ENCODE measurements at regions not wholly inside any gene's neighbourhood (a gene's known extent, or its start where the extent isn't known, plus 50 kb on each side); places are given as distances from the start of the nearest gene placed in this dataset.

DNA sequence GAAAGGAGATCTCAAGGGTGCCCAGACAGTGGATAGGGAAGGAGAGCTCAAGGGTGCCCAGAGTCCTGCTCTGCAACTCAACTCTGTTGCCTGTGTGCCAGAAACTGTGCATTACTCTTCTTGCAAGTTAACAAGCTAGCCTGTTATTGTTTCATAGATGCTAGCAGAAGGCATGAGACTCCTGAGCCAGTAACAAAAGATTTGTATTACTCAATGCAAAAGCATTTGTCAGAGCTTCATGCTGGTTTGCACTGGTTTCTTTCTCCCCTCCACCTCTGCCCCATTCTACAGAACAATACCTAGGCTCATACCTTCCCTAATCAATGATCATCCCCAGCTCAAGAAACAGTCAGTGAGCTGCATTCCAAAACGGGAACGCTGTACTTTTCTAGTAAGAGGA is 124.5 kb upstream of the NEIL3 start:
- H3K4me1 ChIP-seq (ENCODE audit: control insufficient read depth in 1 of 2, insufficient read depth in 2 of 2, low read length in 2 of 2), result no peaks in the 10 kb centered on the region
- WGBS (ENCODE audit: insufficient coverage), result no CpG with 5 or more reads among the region's 2 CpGs
- intact Hi-C loops (cut with micrococcal nuclease), result no loop called here
- no peaks in the 10 kb centered on the region for H3K36me3 Mint-ChIP-seq
- DNase-seq, result no peak
- H3K4me2 ChIP-seq (replicated peaks; ENCODE audit: extremely low read depth, low read length, poor library complexity, severe bottlenecking), result no peak overlapping the region
- H3K9me3 Mint-ChIP-seq, result peaks cover 0 to 3% (median 0%) of the 10 kb centered on the region in 7 donors
- no peaks in the 10 kb centered on the region for H4K20me1 ChIP-seq (ENCODE audit: insufficient read depth, low read length)
- TF ChIP-seq, protein P1, sequence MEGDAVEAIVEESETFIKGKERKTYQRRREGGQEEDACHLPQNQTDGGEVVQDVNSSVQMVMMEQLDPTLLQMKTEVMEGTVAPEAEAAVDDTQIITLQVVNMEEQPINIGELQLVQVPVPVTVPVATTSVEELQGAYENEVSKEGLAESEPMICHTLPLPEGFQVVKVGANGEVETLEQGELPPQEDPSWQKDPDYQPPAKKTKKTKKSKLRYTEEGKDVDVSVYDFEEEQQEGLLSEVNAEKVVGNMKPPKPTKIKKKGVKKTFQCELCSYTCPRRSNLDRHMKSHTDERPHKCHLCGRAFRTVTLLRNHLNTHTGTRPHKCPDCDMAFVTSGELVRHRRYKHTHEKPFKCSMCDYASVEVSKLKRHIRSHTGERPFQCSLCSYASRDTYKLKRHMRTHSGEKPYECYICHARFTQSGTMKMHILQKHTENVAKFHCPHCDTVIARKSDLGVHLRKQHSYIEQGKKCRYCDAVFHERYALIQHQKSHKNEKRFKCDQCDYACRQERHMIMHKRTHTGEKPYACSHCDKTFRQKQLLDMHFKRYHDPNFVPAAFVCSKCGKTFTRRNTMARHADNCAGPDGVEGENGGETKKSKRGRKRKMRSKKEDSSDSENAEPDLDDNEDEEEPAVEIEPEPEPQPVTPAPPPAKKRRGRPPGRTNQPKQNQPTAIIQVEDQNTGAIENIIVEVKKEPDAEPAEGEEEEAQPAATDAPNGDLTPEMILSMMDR (IDR thresholded peaks at IDR 0.05), result no peak
- H2AFZ ChIP-seq (ENCODE audit: insufficient read depth, low read depth, low read length, poor library complexity, severe bottlenecking), result no peak overlapping the region
- peaks cover 0 to 2% (median 0%) of the 10 kb centered on the region in 3 donors for H3K27me3 Mint-ChIP-seq (ENCODE audit: low read depth in 3 of 3)
- no peak overlapping the region for H3K4me3 ChIP-seq (replicated peaks in 1 of 3; ENCODE audit: low read depth in 2 of 3, low read length in 3 of 3)
- no peaks in the 10 kb centered on the region for H3K4me1 Mint-ChIP-seq
- H3K4me3 Mint-ChIP-seq, result no peak overlapping the region
- no peaks in the 10 kb centered on the region for H3K9me3 ChIP-seq (replicated peaks in 1 of 2; ENCODE audit: control insufficient read depth in 1 of 2, insufficient read depth in 1 of 2, low read length in 2 of 2)
- H3K27ac Mint-ChIP-seq, result no peak overlapping the region
- H3K9ac ChIP-seq (ENCODE audit: insufficient read depth, low read length, poor library complexity, severe bottlenecking), result no peak overlapping the region
- no peak overlapping the region for H3K27ac ChIP-seq (ENCODE audit: low read depth in 1 of 2, low read length in 2 of 2)
- no peaks in the 10 kb centered on the region for H3K79me2 ChIP-seq (ENCODE audit: insufficient read depth, low read length)
- H3K36me3 ChIP-seq (replicated peaks in 1 of 2; ENCODE audit: control insufficient read depth in 1 of 2, insufficient read depth in 2 of 2, low read length in 2 of 2), result no peaks in the 10 kb centered on the region
- no peaks in the 10 kb centered on the region for H3K27me3 ChIP-seq (ENCODE audit: control insufficient read depth in 2 of 2, insufficient read depth in 2 of 2, low read length in 2 of 2)

DNA sequence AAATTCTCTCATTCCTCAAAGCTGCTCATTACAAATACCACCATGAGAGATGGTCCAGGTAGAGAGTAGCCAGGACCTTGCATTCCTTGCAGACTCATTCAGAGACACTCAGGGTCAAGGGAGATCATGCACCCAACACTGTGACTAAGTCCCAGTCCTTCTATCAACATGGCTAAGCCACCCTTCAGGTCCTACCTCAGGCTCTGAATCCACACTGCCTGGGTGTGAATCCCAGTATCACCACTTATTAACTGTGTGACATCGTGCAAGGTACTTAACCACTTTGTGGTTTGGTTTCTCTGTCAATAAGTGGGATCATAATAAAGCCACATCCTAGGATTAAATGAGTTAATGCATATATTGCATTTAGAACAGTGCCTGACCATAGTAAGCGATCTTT is 124.1 kb upstream of the NEIL3 start:
- no peaks in the 10 kb centered on the region for H3K79me2 ChIP-seq (ENCODE audit: insufficient read depth, low read length)
- Mint-ChIP-seq H3K9me3 (peaks cover 0 to 3% (median 0%) of the 10 kb centered on the region in 7 donors), H3K27me3 (ENCODE audit: low read depth in 3 of 3) (peaks cover 0 to 2% (median 0%) of the 10 kb centered on the region in 3 donors), H3K4me3 (no peak overlapping the region), H3K4me1 (no peaks in the 10 kb centered on the region), H3K27ac (no peak overlapping the region), H3K36me3 (no peaks in the 10 kb centered on the region)
- intact Hi-C loops (cut with micrococcal nuclease), result no loop called here
- H3K4me2 ChIP-seq (replicated peaks; ENCODE audit: extremely low read depth, low read length, poor library complexity, severe bottlenecking), result no peak overlapping the region
- no peaks in the 10 kb centered on the region for H4K20me1 ChIP-seq (ENCODE audit: insufficient read depth, low read length)
- H3K4me1 ChIP-seq (ENCODE audit: control insufficient read depth in 1 of 2, insufficient read depth in 2 of 2, low read length in 2 of 2), result no peaks in the 10 kb centered on the region
- DNase-seq, result no peak
- no peaks in the 10 kb centered on the region for H3K9me3 ChIP-seq (replicated peaks in 1 of 2; ENCODE audit: control insufficient read depth in 1 of 2, insufficient read depth in 1 of 2, low read length in 2 of 2)
- no peak overlapping the region for H2AFZ ChIP-seq (ENCODE audit: insufficient read depth, low read depth, low read length, poor library complexity, severe bottlenecking)
- no CpG with 5 or more reads among the region's 2 CpGs for WGBS (ENCODE audit: insufficient coverage)
- H3K27ac ChIP-seq (ENCODE audit: low read depth in 1 of 2, low read length in 2 of 2), result no peak overlapping the region
- H3K36me3 ChIP-seq (replicated peaks in 1 of 2; ENCODE audit: control insufficient read depth in 1 of 2, insufficient read depth in 2 of 2, low read length in 2 of 2), result no peaks in the 10 kb centered on the region
- no peak overlapping the region for H3K4me3 ChIP-seq (replicated peaks in 1 of 3; ENCODE audit: low read depth in 2 of 3, low read length in 3 of 3)
- H3K9ac ChIP-seq (ENCODE audit: insufficient read depth, low read length, poor library complexity, severe bottlenecking), result no peak overlapping the region
- H3K27me3 ChIP-seq (ENCODE audit: control insufficient read depth in 2 of 2, insufficient read depth in 2 of 2, low read length in 2 of 2), result no peaks in the 10 kb centered on the region
- TF ChIP-seq, protein P1 (IDR thresholded peaks at IDR 0.05), result no peak

Measured in CD14-positive monocyte (primary cell).